Neuronal stem cell (in vitro differentiated cells): ENCODE measurements at regions not wholly inside any gene's neighbourhood (a gene's known extent, or its start where the extent isn't known, plus 50 kb on each side); places are given as distances from the start of the nearest gene placed in this dataset.

Experiments
- DNase-seq: peaks from one replicate; pipeline ENCODE4 v3.0.0-alpha.2; 2013; ENCODE audit warnings: low spot score
- H2AFZ ChIP-seq: one replicate; pipeline ENCODE4 v1.6.1; 2013; ENCODE audit warnings: mild to moderate bottlenecking, low read length, inconsistent platforms
- H2AK5ac ChIP-seq: 2 replicates; pipeline ENCODE4 v1.6.1; 2013; ENCODE audit warnings: low read depth, mild to moderate bottlenecking, inconsistent platforms, low read length, moderate library complexity, mixed read lengths
- H2BK120ac ChIP-seq: 2 replicates; pipeline ENCODE4 v1.6.1; 2013; ENCODE audit warnings: low read depth, mild to moderate bottlenecking, inconsistent platforms, low read length, moderate library complexity, mixed read lengths
- H2BK12ac ChIP-seq: one replicate; pipeline ENCODE4 v1.6.1; 2013; ENCODE audit warnings: low read length, inconsistent platforms
- H2BK15ac ChIP-seq: 2 replicates; pipeline ENCODE4 v1.6.1; 2013; ENCODE audit warnings: mild to moderate bottlenecking, low read length, inconsistent platforms, mixed read lengths
- H2BK5ac ChIP-seq: one replicate; pipeline ENCODE4 v1.6.1; 2013; ENCODE audit warnings: inconsistent platforms, mild to moderate bottlenecking, low read length, moderate library complexity
- H3K14ac ChIP-seq: one replicate; pipeline ENCODE4 v1.6.1; 2013; ENCODE audit warnings: low read length, inconsistent platforms
- H3K18ac ChIP-seq: 2 replicates; pipeline ENCODE4 v1.6.1; 2013; ENCODE audit warnings: low read length, inconsistent platforms
- H3K23ac ChIP-seq: 2 replicates; pipeline ENCODE4 v1.6.1; 2013; ENCODE audit warnings: low read depth, mild to moderate bottlenecking, mixed read lengths, low read length, inconsistent platforms; ENCODE audit not compliant: poor library complexity
- H3K27ac ChIP-seq: replicated peaks from 3 replicates; pipeline ENCODE4 v1.5.1; 2013; ENCODE audit warnings: low read length, inconsistent platforms
- H3K27me3 ChIP-seq, 3 experiments: 2 replicates each; pipeline ENCODE4 v1.6.1; 2013; ENCODE audit warnings: low read length in 3 of 3, mild to moderate bottlenecking in 2 of 3, inconsistent platforms in 1 of 3, low read depth in 1 of 3, mixed read lengths in 1 of 3, moderate library complexity in 1 of 3; ENCODE audit not compliant: control insufficient read depth in 3 of 3, insufficient read depth in 3 of 3
- H3K36me3 ChIP-seq, 2 donors: replicated peaks in 1 of 2; 2 replicates each; pipeline ENCODE4 v1.6.1; 2013; ENCODE audit warnings: low read length in 2 of 2; ENCODE audit not compliant: control insufficient read depth in 2 of 2, insufficient read depth in 2 of 2
- H3K4ac ChIP-seq: 2 replicates; pipeline ENCODE4 v1.6.1; 2013; ENCODE audit warnings: inconsistent platforms, mild to moderate bottlenecking, low read length, moderate library complexity
- H3K4me1 ChIP-seq, 2 donors: 1 replicate in 1 of 2; 2 replicates in 1 of 2; pipeline ENCODE4 v1.6.1; 2013; ENCODE audit warnings: low read length in 2 of 2, low read depth in 1 of 2; ENCODE audit not compliant: control insufficient read depth in 2 of 2, insufficient read depth in 1 of 2
- H3K4me2 ChIP-seq: one replicate; pipeline ENCODE4 v1.6.1; 2013; ENCODE audit warnings: mild to moderate bottlenecking, low read length, inconsistent platforms; ENCODE audit not compliant: insufficient read depth, poor library complexity, severe bottlenecking
- H3K4me3 ChIP-seq, 2 donors: 2 replicates each; pipeline ENCODE4 v1.5.1; 2013; ENCODE audit warnings: low read length in 2 of 2, mild to moderate bottlenecking in 2 of 2, inconsistent platforms in 1 of 2, moderate library complexity in 1 of 2
- H3K79me1 ChIP-seq: one replicate; pipeline ENCODE4 v1.6.1; 2013; ENCODE audit warnings: low read depth, mild to moderate bottlenecking, inconsistent platforms, low read length, moderate library complexity
- H3K9ac ChIP-seq: one replicate; pipeline ENCODE4 v1.6.1; 2013; ENCODE audit warnings: mild to moderate bottlenecking, low read depth, low read length, inconsistent platforms; ENCODE audit not compliant: poor library complexity
- H3K9me3 ChIP-seq, 2 donors: replicated peaks in 1 of 2; 2 replicates each; pipeline versions ENCODE3 to v1.6.1; 2013; ENCODE audit warnings: low read length in 2 of 2, mild to moderate bottlenecking in 2 of 2, inconsistent platforms in 1 of 2, low read depth in 1 of 2, mixed read lengths in 1 of 2, moderate library complexity in 1 of 2; ENCODE audit not compliant: control insufficient read depth in 2 of 2, insufficient read depth in 1 of 2
- H4K8ac ChIP-seq: one replicate; pipeline ENCODE4 v1.6.1; 2013; ENCODE audit warnings: low read depth, mild to moderate bottlenecking, inconsistent platforms, low read length, moderate library complexity
- H4K91ac ChIP-seq: one replicate; pipeline ENCODE4 v1.6.1; 2013; ENCODE audit warnings: low read length, low read depth, mild to moderate bottlenecking, inconsistent platforms; ENCODE audit not compliant: poor library complexity
- WGBS, 2 donors: extraction: QIAGEN DNeasy Blood & Tissue Kit; methylation state at CpG; one replicate each; pipeline ENCODE4 v1.1.7; 2013; ENCODE audit warnings: missing lambda C conversion rate in 2 of 2, mixed read lengths in 1 of 2; ENCODE audit not compliant: insufficient read length in 2 of 2, insufficient replicate concordance in 1 of 2; ENCODE audit errors: extremely low coverage in 2 of 2; 5-methylcytosine and 5-hydroxymethylcytosine counted together

DNA sequence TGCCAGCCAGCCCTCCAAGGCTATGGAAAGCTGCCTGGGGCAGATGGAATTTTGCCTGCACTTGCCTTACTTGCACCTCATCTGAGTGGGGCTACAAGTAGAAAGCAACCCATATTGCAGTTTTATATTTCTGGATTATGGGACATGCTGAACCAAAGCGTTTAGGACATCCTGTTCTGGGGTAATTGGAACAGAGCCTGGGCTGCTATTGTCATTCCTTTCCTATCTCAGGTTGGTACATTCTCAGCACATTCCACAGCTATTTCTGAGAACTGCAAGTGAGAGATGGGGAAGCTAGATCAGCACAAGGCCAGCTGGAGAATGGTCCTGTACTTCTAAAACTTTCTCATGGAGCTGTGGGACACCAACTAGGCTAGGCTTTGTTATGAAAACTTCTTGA lies 713.8 kb downstream of the KCNT2 start:
- no peak overlapping the region for H3K9ac ChIP-seq
- no peaks in the 10 kb centered on the region for H3K36me3 ChIP-seq
- H3K4me2 ChIP-seq = no peak overlapping the region

DNA sequence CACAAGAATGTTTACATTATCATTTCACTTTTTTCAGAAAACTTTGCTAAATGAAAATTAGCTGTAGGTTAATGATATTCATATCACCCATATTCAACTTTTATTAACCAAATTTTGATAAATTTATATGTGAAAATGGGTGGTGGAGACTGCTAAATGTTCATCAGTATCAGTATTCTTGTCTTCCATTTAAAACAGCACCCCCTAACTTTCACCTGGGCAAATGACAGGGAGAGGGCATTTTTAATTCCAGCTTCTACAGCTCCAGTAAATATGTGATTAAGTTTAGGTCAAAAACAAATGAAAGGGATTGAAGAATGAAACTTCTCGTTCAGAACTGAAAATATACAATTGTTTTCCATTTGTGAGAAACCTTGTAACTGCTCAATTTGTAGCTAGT lies 722.2 kb downstream of the KCNT2 start:
- no CpG with 5 or more reads among the region's 1 CpG for whole genome bisulfite sequencing, 2 donors

More for the DNA sequence above, 713.8 kb downstream of the KCNT2 start:
- H4K91ac ChIP-seq = no peak overlapping the region
- H2BK120ac ChIP-seq = no peak overlapping the region
- H2AK5ac ChIP-seq = no peak overlapping the region
- no peaks in the 10 kb centered on the region for H3K79me1 ChIP-seq
- H3K4ac ChIP-seq = no peak overlapping the region
- no peak overlapping the region for H2BK5ac ChIP-seq
- H2BK15ac ChIP-seq = no peak overlapping the region
- H4K8ac ChIP-seq = no peak overlapping the region
- H3K9me3 ChIP-seq = peaks cover 0 to 1% of the 10 kb centered on the region in 2 donors
- peaks cover 0 to 2% of the 10 kb centered on the region in 2 donors for H3K4me1 ChIP-seq
- WGBS, 2 donors = no CpG with 5 or more reads among the region's 1 CpG
- no peak overlapping the region for H3K23ac ChIP-seq
- no peak overlapping the region for H2BK12ac ChIP-seq
- no peak for DNase-seq
- H3K14ac ChIP-seq = no peak overlapping the region
- no peaks in the 10 kb centered on the region for H3K27me3 ChIP-seq
- no peak overlapping the region for H3K18ac ChIP-seq
- no peak overlapping the region for H3K4me3 ChIP-seq
- no peak overlapping the region for H3K27ac ChIP-seq
- no peak overlapping the region for H2AFZ ChIP-seq

DNA sequence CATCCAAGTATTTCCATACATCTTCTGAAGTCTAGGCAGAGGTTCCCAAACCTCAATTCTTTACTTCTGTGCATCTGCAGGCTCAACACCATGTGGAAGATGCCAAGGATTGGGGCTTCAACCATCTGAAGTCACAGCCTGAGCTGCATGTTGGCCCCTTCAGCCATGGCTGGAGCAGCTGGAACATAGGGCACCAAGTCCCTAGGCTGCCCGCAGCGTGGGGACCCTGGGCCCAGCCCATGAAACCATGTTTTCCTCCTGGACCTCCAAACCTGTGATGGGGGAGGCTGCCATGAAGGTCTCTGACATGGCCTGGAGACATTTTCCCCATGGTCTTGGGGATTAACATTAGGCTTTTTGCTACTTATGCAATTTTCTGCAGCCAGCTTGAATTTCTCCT lies 729.8 kb downstream of the KCNT2 start:
- Histone ChIP-seq H2BK12ac (no peak overlapping the region), H3K36me3 (no peaks in the 10 kb centered on the region), H3K27ac (no peak overlapping the region), H2BK15ac (no peak overlapping the region), H4K8ac (no peak overlapping the region), H3K27me3 (no peaks in the 10 kb centered on the region), H3K18ac (no peak overlapping the region), H2AK5ac (no peak overlapping the region), H2BK120ac (no peak overlapping the region), H3K4me3 (no peak overlapping the region), H3K23ac (no peak overlapping the region), H2BK5ac (no peak overlapping the region), H3K4me2 (no peak overlapping the region), H3K79me1 (no peaks in the 10 kb centered on the region), H3K4ac (no peak overlapping the region), H4K91ac (no peak overlapping the region), H3K9me3 (no peaks in the 10 kb centered on the region), H2AFZ (no peak overlapping the region), H3K9ac (no peak overlapping the region), H3K14ac (no peak overlapping the region), H3K4me1 (no peaks in the 10 kb centered on the region)
- whole genome bisulfite sequencing, 2 donors = no CpG with 5 or more reads among the region's 2 CpGs
- DNase-seq = no peak

More for the DNA sequence above, 722.2 kb downstream of the KCNT2 start:
- H4K91ac ChIP-seq = no peak overlapping the region
- no peak overlapping the region for H2BK5ac ChIP-seq
- H3K4me2 ChIP-seq = no peak overlapping the region
- H3K18ac ChIP-seq = no peak overlapping the region
- H3K36me3 ChIP-seq = no peaks in the 10 kb centered on the region
- H3K4me3 ChIP-seq = no peak overlapping the region
- H3K79me1 ChIP-seq = no peaks in the 10 kb centered on the region
- no peak overlapping the region for H3K14ac ChIP-seq
- H3K27ac ChIP-seq = no peak overlapping the region
- no peak overlapping the region for H2BK12ac ChIP-seq
- no peaks in the 10 kb centered on the region for H3K27me3 ChIP-seq
- H2AFZ ChIP-seq = peak overlapping the region; percentile 73
- H2BK120ac ChIP-seq = no peak overlapping the region
- no peak overlapping the region for H2AK5ac ChIP-seq
- H3K4me1 ChIP-seq = peaks cover 0 to 9% of the 10 kb centered on the region in 2 donors
- H2BK15ac ChIP-seq = no peak overlapping the region
- no peak overlapping the region for H3K9ac ChIP-seq
- H3K23ac ChIP-seq = no peak overlapping the region
- no peak overlapping the region for H3K4ac ChIP-seq
- H4K8ac ChIP-seq = no peak overlapping the region
- no peak for DNase-seq
- no peaks in the 10 kb centered on the region for H3K9me3 ChIP-seq

DNA sequence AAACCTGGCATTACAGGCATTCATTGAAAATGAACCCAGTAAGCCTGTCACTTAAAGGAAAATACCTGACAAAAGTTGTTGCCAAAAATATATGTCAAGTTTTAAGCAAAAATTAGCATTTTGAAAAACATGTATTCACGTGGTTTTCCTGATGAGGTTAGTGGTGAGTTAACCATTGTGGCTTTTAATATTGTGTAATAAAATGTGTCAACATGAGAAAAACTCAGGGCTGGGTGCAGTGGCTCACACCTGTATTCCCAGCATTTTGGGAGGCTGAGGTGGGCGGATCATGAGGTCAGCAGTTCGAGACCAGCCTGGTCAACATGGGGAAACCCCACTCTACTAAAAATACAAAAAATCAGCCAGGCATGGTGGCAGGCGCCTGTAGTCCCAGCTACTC lies 731.4 kb downstream of the KCNT2 start:
- no CpG with 5 or more reads among the region's 4 CpGs for WGBS, 2 donors
- no peak overlapping the region for H2BK12ac ChIP-seq
- DNase-seq = no peak

More for the DNA sequence above, 731.4 kb downstream of the KCNT2 start:
- Histone ChIP-seq H3K18ac (no peak overlapping the region), H3K36me3 (no peaks in the 10 kb centered on the region), H2AFZ (no peak overlapping the region), H3K14ac (no peak overlapping the region), H2BK120ac (no peak overlapping the region), H3K27me3 (no peaks in the 10 kb centered on the region), H2BK15ac (no peak overlapping the region), H3K4me1 (no peaks in the 10 kb centered on the region), H3K27ac (no peak overlapping the region), H4K8ac (no peak overlapping the region), H3K23ac (no peak overlapping the region), H3K79me1 (no peaks in the 10 kb centered on the region), H3K4ac (no peak overlapping the region), H3K4me3 (no peak overlapping the region), H3K9ac (no peak overlapping the region), H2BK5ac (no peak overlapping the region), H3K9me3 (no peaks in the 10 kb centered on the region), H3K4me2 (no peak overlapping the region), H4K91ac (no peak overlapping the region), H2AK5ac (no peak overlapping the region)
